ENCODE measurements at regions not wholly inside any gene's neighbourhood (a gene's known extent, or its start where the extent isn't known, plus 50 kb on each side); places are given as distances from the start of the nearest gene placed in this dataset.

DNA sequence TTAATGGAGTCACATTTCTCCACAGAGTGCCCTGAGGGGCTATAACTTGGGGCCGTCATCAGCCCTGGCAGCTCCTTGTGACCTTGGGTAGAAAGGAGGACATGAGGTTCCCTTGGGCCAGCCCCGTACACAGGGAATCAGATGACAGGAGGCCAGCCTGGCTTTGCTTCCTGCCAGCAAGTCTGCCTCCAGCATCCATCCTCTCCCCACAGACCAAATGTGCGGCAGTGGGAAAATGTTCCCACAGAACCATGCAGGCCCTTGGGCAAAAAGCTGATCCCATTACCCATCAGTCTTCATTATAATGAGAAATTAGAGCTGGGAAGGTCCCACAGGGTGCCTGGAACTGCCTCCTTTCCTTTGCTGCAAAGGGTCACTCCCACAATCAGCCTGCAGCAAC is 908.3 kb downstream of the GRID1 start:
- no peak overlapping the region for H3K27ac Mint-ChIP-seq

DNA sequence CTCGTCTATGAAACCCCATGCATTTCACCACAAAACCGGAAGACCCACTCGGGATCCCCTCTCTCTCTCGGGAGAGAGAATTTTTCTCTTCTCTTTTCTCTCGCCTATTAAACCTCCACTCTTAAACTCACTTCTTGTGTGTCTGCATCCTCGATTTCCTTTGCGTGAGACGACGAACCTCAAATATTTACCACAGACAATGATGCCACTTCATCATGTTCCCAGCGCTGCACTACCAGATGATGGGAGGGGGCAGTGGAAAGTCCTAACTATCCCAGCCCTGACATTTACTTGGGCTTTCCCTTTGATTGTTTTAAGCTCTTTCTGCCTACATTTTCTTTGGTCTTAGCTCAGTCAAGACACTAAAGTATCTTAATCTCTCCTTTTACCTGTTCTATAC is 906.7 kb downstream of the GRID1 start:
- ChIA-PET CTCF (ENCODE audit: partially characterized antibody) (no interaction called here), POLR2A (ENCODE audit: partially characterized antibody) (no interaction called here)
- intact Hi-C loops (cut with micrococcal nuclease) = no loop called here
- Histone ChIP-seq H3K4me3 (ENCODE audit: low read length in 2 of 2) (no peak overlapping the region), H3K27ac (ENCODE audit: low read depth, low read length) (no peak overlapping the region), H3K9me3 (ENCODE audit: control insufficient read depth in 1 of 2, low read length in 2 of 2) (no peaks in the 10 kb centered on the region), H3K27me3 (ENCODE audit: insufficient read depth, low read length) (no peaks in the 10 kb centered on the region), H3K4me1 (ENCODE audit: insufficient read depth, low read length) (no peaks in the 10 kb centered on the region), H3K36me3 (ENCODE audit: insufficient read depth, low read length) (no peaks in the 10 kb centered on the region)
- Mint-ChIP-seq H3K36me3 (no peaks in the 10 kb centered on the region), H3K27me3 (peaks cover 4 to 8% of the 10 kb centered on the region in 2 donors), H3K27ac (no peak overlapping the region), H3K4me1 (no peaks in the 10 kb centered on the region), H3K4me3 (no peak overlapping the region), H3K9me3 (no peaks in the 10 kb centered on the region)
- no peak for DNase-seq

More for the DNA sequence above, 908.3 kb downstream of the GRID1 start:
- Mint-ChIP-seq H3K4me1 (no peaks in the 10 kb centered on the region), H3K27me3 (peaks cover 4 to 6% of the 10 kb centered on the region in 2 donors), H3K36me3 (no peaks in the 10 kb centered on the region), H3K9me3 (no peaks in the 10 kb centered on the region), H3K4me3 (no peak overlapping the region)
- no peak for DNase-seq
- intact Hi-C loops (cut with micrococcal nuclease) = no loop called here
- Histone ChIP-seq H3K4me1 (ENCODE audit: insufficient read depth, low read length) (no peaks in the 10 kb centered on the region), H3K9me3 (ENCODE audit: control insufficient read depth in 1 of 2, low read length in 2 of 2) (no peaks in the 10 kb centered on the region), H3K4me3 (ENCODE audit: low read length in 2 of 2) (no peak overlapping the region), H3K27me3 (ENCODE audit: insufficient read depth, low read length) (no peaks in the 10 kb centered on the region), H3K27ac (ENCODE audit: low read depth, low read length) (no peak overlapping the region), H3K36me3 (ENCODE audit: insufficient read depth, low read length) (no peaks in the 10 kb centered on the region)
- ChIA-PET POLR2A (ENCODE audit: partially characterized antibody) (no interaction called here), CTCF (ENCODE audit: partially characterized antibody) (no interaction called here)

DNA sequence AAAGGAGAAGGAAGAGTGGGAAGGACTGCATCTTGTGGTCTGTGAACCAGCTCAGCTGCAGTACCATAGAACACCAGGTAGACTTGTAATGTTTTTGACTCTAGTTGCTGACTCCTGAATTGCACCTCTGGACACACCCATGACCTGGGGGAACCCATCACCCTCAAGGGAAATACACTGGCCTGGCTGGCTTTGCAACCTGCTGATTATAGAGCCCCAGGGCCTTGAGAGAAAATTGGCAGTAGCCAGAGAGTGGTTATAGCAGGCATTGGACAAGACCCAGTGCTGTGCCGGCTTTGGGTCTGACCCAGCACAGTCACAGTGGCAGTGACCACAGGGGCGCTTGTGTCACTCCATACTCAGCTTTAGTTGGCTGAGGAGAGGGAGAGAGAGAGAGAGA is 902.3 kb downstream of the GRID1 start:
- no peak for DNase-seq
- POLR2A ChIA-PET (ENCODE audit: partially characterized antibody) = no interaction called here
- Histone ChIP-seq H3K27ac (ENCODE audit: low read depth, low read length) (no peak overlapping the region), H3K36me3 (ENCODE audit: insufficient read depth, low read length) (no peaks in the 10 kb centered on the region), H3K9me3 (ENCODE audit: control insufficient read depth in 1 of 2, low read length in 2 of 2) (no peaks in the 10 kb centered on the region), H3K4me1 (ENCODE audit: insufficient read depth, low read length) (no peaks in the 10 kb centered on the region), H3K4me3 (ENCODE audit: low read length in 2 of 2) (no peak overlapping the region), H3K27me3 (ENCODE audit: insufficient read depth, low read length) (no peaks in the 10 kb centered on the region)
- CTCF ChIA-PET (ENCODE audit: partially characterized antibody) = no interaction called here
- Mint-ChIP-seq H3K4me1 (no peaks in the 10 kb centered on the region), H3K36me3 (no peaks in the 10 kb centered on the region), H3K27me3 (peaks cover 4 to 8% of the 10 kb centered on the region in 2 donors), H3K27ac (no peak overlapping the region), H3K4me3 (no peak overlapping the region), H3K9me3 (peaks cover 0 to 5% (median under 1%) of the 10 kb centered on the region in 8 donors)
- intact Hi-C loops (cut with micrococcal nuclease) = no loop called here

DNA sequence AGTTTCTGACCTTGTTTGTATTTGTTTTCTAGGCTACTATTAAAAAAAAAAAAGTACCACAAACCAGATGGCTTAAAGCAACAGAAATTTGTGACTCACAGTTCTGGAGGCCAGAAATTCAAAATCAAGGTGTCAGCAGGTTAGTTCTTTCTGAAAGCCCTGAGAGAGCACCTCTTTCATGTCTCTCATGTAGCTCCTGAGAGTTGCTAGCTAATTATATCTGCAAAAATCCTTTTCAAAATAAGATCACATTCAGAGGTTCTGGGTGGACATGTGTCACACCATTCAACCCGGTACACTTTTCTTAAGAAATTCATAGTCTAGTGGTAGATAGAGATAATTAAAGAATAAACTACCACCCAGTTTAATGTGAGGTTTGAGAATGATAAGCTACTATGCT is 888.6 kb downstream of the GRID1 start:
- Histone ChIP-seq H3K9me3 (ENCODE audit: control insufficient read depth in 1 of 2, low read length in 2 of 2) (no peaks in the 10 kb centered on the region), H3K27ac (ENCODE audit: low read depth, low read length) (no peak overlapping the region), H3K27me3 (ENCODE audit: insufficient read depth, low read length) (no peaks in the 10 kb centered on the region), H3K4me1 (ENCODE audit: insufficient read depth, low read length) (no peaks in the 10 kb centered on the region), H3K36me3 (ENCODE audit: insufficient read depth, low read length) (no peaks in the 10 kb centered on the region), H3K4me3 (ENCODE audit: low read length in 2 of 2) (no peak overlapping the region)
- no peak overlapping the region for H3K4me3 Mint-ChIP-seq
- ChIA-PET CTCF (ENCODE audit: partially characterized antibody) (no interaction called here), POLR2A (ENCODE audit: partially characterized antibody) (no interaction called here)
- DNase-seq = no peak
- no peaks in the 10 kb centered on the region for H3K36me3 Mint-ChIP-seq
- H3K9me3 Mint-ChIP-seq = no peaks in the 10 kb centered on the region
- no peak overlapping the region for H3K27ac Mint-ChIP-seq
- intact Hi-C loops (cut with micrococcal nuclease) = no loop called here
- H3K4me1 Mint-ChIP-seq = no peaks in the 10 kb centered on the region
- no peaks in the 10 kb centered on the region for H3K27me3 Mint-ChIP-seq

DNA sequence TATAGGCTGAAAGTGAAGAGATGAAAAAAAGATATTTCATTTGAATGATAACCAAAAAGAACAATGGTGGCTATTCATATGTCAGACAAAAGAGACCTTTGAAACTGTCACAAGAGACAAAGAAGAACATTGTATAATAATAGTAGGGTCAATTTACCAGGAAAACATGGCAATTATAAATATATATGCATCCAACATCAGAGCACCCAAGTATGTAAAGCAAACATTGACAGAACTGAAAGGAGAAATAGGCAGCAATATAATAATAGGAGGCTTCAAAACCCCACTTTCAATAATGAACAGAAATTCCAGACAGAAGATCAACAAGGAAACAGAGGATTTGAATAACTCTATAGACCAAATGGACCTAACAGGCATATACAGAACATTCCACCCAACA is 876.2 kb downstream of the GRID1 start:
- Mint-ChIP-seq H3K9me3 (peaks cover 0 to 3% (median 0%) of the 10 kb centered on the region in 8 donors), H3K4me1 (no peaks in the 10 kb centered on the region), H3K36me3 (no peaks in the 10 kb centered on the region), H3K4me3 (no peak overlapping the region), H3K27ac (no peak overlapping the region), H3K27me3 (peaks cover 0 to 2% of the 10 kb centered on the region in 2 donors)
- intact Hi-C loops (cut with micrococcal nuclease) = no loop called here
- Histone ChIP-seq H3K27ac (ENCODE audit: low read depth, low read length) (no peak overlapping the region), H3K36me3 (ENCODE audit: insufficient read depth, low read length) (no peaks in the 10 kb centered on the region), H3K9me3 (ENCODE audit: control insufficient read depth in 1 of 2, low read length in 2 of 2) (no peaks in the 10 kb centered on the region), H3K4me3 (ENCODE audit: low read length in 2 of 2) (no peak overlapping the region), H3K27me3 (ENCODE audit: insufficient read depth, low read length) (no peaks in the 10 kb centered on the region), H3K4me1 (ENCODE audit: insufficient read depth, low read length) (no peaks in the 10 kb centered on the region)
- DNase-seq = no peak
- CTCF ChIA-PET (ENCODE audit: partially characterized antibody) = no interaction called here
- POLR2A ChIA-PET (ENCODE audit: partially characterized antibody) = no interaction called here

DNA sequence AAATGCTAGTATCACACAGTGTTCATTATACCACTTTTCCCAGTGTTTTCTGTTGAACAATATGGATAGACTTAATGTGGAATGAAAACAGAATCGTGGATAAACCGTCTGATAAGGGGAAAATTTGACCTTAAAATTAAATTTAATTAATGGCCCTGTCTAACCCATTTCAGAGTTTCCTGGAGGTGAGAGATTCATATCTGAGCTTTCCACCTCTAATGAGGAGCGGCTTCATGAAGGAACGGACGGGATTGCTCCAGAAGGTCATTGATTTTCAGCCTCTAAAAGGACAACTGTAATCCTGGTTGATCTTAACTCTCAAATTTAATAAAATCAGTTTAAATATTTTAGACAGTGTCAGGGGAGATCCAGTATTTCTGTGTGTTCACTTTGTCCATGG is 874.9 kb downstream of the GRID1 start:
- Histone ChIP-seq H3K27ac (ENCODE audit: low read depth, low read length) (no peak overlapping the region), H3K27me3 (ENCODE audit: insufficient read depth, low read length) (no peaks in the 10 kb centered on the region), H3K4me1 (ENCODE audit: insufficient read depth, low read length) (no peaks in the 10 kb centered on the region), H3K4me3 (ENCODE audit: low read length in 2 of 2) (no peak overlapping the region), H3K9me3 (ENCODE audit: control insufficient read depth in 1 of 2, low read length in 2 of 2) (no peaks in the 10 kb centered on the region), H3K36me3 (ENCODE audit: insufficient read depth, low read length) (no peaks in the 10 kb centered on the region)
- no peaks in the 10 kb centered on the region for H3K36me3 Mint-ChIP-seq
- ChIA-PET POLR2A (ENCODE audit: partially characterized antibody) (no interaction called here), CTCF (ENCODE audit: partially characterized antibody) (no interaction called here)
- no peak for DNase-seq
- no peak overlapping the region for H3K4me3 Mint-ChIP-seq
- H3K9me3 Mint-ChIP-seq = no peaks in the 10 kb centered on the region
- intact Hi-C loops (cut with micrococcal nuclease) = no loop called here
- no peak overlapping the region for H3K27ac Mint-ChIP-seq
- H3K27me3 Mint-ChIP-seq = peaks cover 0 to 2% of the 10 kb centered on the region in 2 donors
- no peaks in the 10 kb centered on the region for H3K4me1 Mint-ChIP-seq

DNA sequence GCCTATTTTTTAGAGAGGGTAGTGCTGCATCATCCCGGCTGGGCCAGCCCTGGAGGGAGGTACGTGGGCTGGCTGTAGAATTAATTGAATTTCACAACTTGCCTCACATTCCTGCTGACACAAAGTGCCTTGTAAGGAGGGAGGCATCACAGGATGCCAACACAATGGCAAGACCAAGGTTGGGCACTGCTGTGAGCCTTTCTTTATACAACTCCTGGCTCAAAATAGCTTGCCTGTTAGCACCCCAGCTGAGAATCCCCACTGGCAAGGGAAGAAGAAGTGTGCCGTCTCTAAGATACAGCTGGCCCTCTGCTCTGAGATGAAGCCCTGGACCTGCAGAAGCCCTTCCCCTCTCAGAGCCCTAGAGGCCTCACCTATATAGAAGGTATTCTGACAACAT is 873.9 kb downstream of the GRID1 start:
- Mint-ChIP-seq H3K4me3 (no peak overlapping the region), H3K4me1 (no peaks in the 10 kb centered on the region), H3K9me3 (no peaks in the 10 kb centered on the region), H3K27ac (peak overlapping the region in 1 of 7 donors; percentile 30), H3K36me3 (no peaks in the 10 kb centered on the region), H3K27me3 (peaks cover 0 to 3% of the 10 kb centered on the region in 2 donors)
- Histone ChIP-seq H3K9me3 (ENCODE audit: control insufficient read depth in 1 of 2, low read length in 2 of 2) (no peaks in the 10 kb centered on the region), H3K4me3 (ENCODE audit: low read length in 2 of 2) (no peak overlapping the region), H3K4me1 (ENCODE audit: insufficient read depth, low read length) (no peaks in the 10 kb centered on the region), H3K27ac (ENCODE audit: low read depth, low read length) (no peak overlapping the region), H3K36me3 (ENCODE audit: insufficient read depth, low read length) (no peaks in the 10 kb centered on the region), H3K27me3 (ENCODE audit: insufficient read depth, low read length) (no peaks in the 10 kb centered on the region)
- POLR2A ChIA-PET (ENCODE audit: partially characterized antibody) = no interaction called here
- no peak for DNase-seq
- intact Hi-C loops (cut with micrococcal nuclease) = no loop called here
- CTCF ChIA-PET (ENCODE audit: partially characterized antibody) = no interaction called here

DNA sequence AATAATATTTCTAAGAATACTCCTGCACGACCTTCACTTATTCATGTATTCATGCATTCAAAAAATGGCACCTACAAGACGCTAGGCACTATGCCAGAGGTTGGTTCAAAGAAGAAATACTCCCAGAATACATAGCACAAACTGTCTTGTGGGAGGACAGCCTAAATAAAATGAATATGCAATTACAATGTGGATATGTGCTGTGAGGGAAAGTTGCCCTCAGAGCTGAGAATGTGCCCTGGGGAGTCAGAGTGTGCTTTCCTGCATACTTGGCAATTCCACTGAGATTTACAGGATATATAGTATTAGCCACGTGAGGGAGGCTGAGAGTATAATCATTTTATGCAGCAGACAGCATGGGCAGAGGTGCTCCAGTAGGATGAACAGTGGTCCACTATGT is 872.9 kb downstream of the GRID1 start:
- H3K9me3 ChIP-seq (ENCODE audit: control insufficient read depth in 1 of 2, low read length in 2 of 2) = no peaks in the 10 kb centered on the region
- no peak for DNase-seq
- no peaks in the 10 kb centered on the region for H3K36me3 ChIP-seq (ENCODE audit: insufficient read depth, low read length)
- intact Hi-C loops (cut with micrococcal nuclease) = no loop called here
- no peak overlapping the region for H3K27ac ChIP-seq (ENCODE audit: low read depth, low read length)
- POLR2A ChIA-PET (ENCODE audit: partially characterized antibody) = no interaction called here
- CTCF ChIA-PET (ENCODE audit: partially characterized antibody) = no interaction called here
- no peaks in the 10 kb centered on the region for H3K4me1 ChIP-seq (ENCODE audit: insufficient read depth, low read length)
- no peak overlapping the region for H3K4me3 ChIP-seq (ENCODE audit: low read length in 2 of 2)
- H3K27me3 ChIP-seq (ENCODE audit: insufficient read depth, low read length) = no peaks in the 10 kb centered on the region
- H3K27me3 Mint-ChIP-seq = peaks cover 0 to 1% of the 10 kb centered on the region in 2 donors
- H3K4me3 Mint-ChIP-seq = no peak overlapping the region
- H3K4me1 Mint-ChIP-seq = no peaks in the 10 kb centered on the region
- no peaks in the 10 kb centered on the region for H3K36me3 Mint-ChIP-seq
- no peaks in the 10 kb centered on the region for H3K9me3 Mint-ChIP-seq
- H3K27ac Mint-ChIP-seq = no peak overlapping the region

Measured in CD4-positive, alpha-beta memory T cell (primary cell).